ENCODE measurements at regions not wholly inside any gene's neighbourhood (a gene's known extent, or its start where the extent isn't known, plus 50 kb on each side); places are given as distances from the start of the nearest gene placed in this dataset.
A peak's percentile ranks its signal among the peaks of the same experiment; 100 is the strongest.

- no peaks in the 10 kb centered on the region for H3K36me3 ChIP-seq (ENCODE audit: insufficient read depth, low read length, poor library complexity, severe bottlenecking)
- no peak for TF ChIP-seq CTCF (conservative IDR thresholded peaks at IDR 0.05; ENCODE audit: low read depth, low read length)
- no peak for TF ChIP-seq EZH2 (IDR thresholded peaks at IDR 0.05; ENCODE audit: borderline replicate concordance, low read depth, low read length, poor library complexity, severe bottlenecking)
- H3K27ac ChIP-seq (ENCODE audit: low read depth, low read length, poor library complexity, severe bottlenecking) = no peak overlapping the region
- DNase-seq (ENCODE audit: low spot score) = no peak
- POLR2A ChIA-PET (ENCODE audit: low non-redundant PET) = no interaction called here
- intact Hi-C loops (cut with micrococcal nuclease; ENCODE audit: unreplicated experiment) = no loop called here
- CTCF ChIA-PET = no interaction called here
- no TSS peak for BruUV-seq (replicated peaks)
- H3K9me3 ChIP-seq (ENCODE audit: low read depth, low read length, poor library complexity, severe bottlenecking) = no peaks in the 10 kb centered on the region
- H3K4me3 ChIP-seq (ENCODE audit: low read depth, low read length, poor library complexity, severe bottlenecking) = no peak overlapping the region
- H3K4me1 ChIP-seq (ENCODE audit: insufficient read depth, low read length, poor library complexity, severe bottlenecking) = no peaks in the 10 kb centered on the region
- no peaks in the 10 kb centered on the region for H3K27me3 ChIP-seq (replicated peaks; ENCODE audit: insufficient read depth, low read depth, low read length, poor library complexity)
These were observed 371.5 kb upstream of the SETBP1 start for GRCh38 chr18:44309185-44309584.

- CTCF ChIA-PET = no interaction called here
- Histone ChIP-seq H3K27ac (ENCODE audit: low read depth, low read length, poor library complexity, severe bottlenecking) (no peak overlapping the region), H3K4me1 (ENCODE audit: insufficient read depth, low read length, poor library complexity, severe bottlenecking) (no peaks in the 10 kb centered on the region), H3K36me3 (ENCODE audit: insufficient read depth, low read length, poor library complexity, severe bottlenecking) (no peaks in the 10 kb centered on the region), H3K27me3 (replicated peaks; ENCODE audit: insufficient read depth, low read depth, low read length, poor library complexity) (no peaks in the 10 kb centered on the region), H3K9me3 (ENCODE audit: low read depth, low read length, poor library complexity, severe bottlenecking) (no peaks in the 10 kb centered on the region), H3K4me3 (ENCODE audit: low read depth, low read length, poor library complexity, severe bottlenecking) (no peak overlapping the region)
- POLR2A ChIA-PET (ENCODE audit: low non-redundant PET) = no interaction called here
- DNase-seq (ENCODE audit: low spot score) = no peak
- intact Hi-C loops (cut with micrococcal nuclease; ENCODE audit: unreplicated experiment) = loop anchor here (10.0 kb wide), 1 partner anchor 186 kb away; no protein-coding TSS in a partner anchor
- BruUV-seq (replicated peaks) = no TSS peak
- TF ChIP-seq CTCF (conservative IDR thresholded peaks at IDR 0.05; ENCODE audit: low read depth, low read length) (0 out of 2 replicates have a peak, but pooled peaks have one; percentile 21), EZH2 (IDR thresholded peaks at IDR 0.05; ENCODE audit: borderline replicate concordance, low read depth, low read length, poor library complexity, severe bottlenecking) (no peak)
These were observed 359.8 kb upstream of the SETBP1 start for GRCh38 chr18:44320619-44321460.

GRCh38 chr18:44321868-44322590 is 358.7 kb upstream of the SETBP1 start:
- ChIA-PET POLR2A (ENCODE audit: low non-redundant PET) (no interaction called here), CTCF (no interaction called here)
- Histone ChIP-seq H3K4me3 (ENCODE audit: low read depth, low read length, poor library complexity, severe bottlenecking) (no peak overlapping the region), H3K9me3 (ENCODE audit: low read depth, low read length, poor library complexity, severe bottlenecking) (no peaks in the 10 kb centered on the region), H3K4me1 (ENCODE audit: insufficient read depth, low read length, poor library complexity, severe bottlenecking) (no peaks in the 10 kb centered on the region), H3K27me3 (replicated peaks; ENCODE audit: insufficient read depth, low read depth, low read length, poor library complexity) (no peaks in the 10 kb centered on the region), H3K36me3 (ENCODE audit: insufficient read depth, low read length, poor library complexity, severe bottlenecking) (no peaks in the 10 kb centered on the region), H3K27ac (ENCODE audit: low read depth, low read length, poor library complexity, severe bottlenecking) (no peak overlapping the region)
- no peak for DNase-seq (ENCODE audit: low spot score)
- BruUV-seq (replicated peaks) = no TSS peak
- intact Hi-C loops (cut with micrococcal nuclease; ENCODE audit: unreplicated experiment) = loop anchor here (10.0 kb wide), 1 partner anchor 187 kb away; no protein-coding TSS in a partner anchor
- TF ChIP-seq EZH2 (IDR thresholded peaks at IDR 0.05; ENCODE audit: borderline replicate concordance, low read depth, low read length, poor library complexity, severe bottlenecking) (no peak), CTCF (conservative IDR thresholded peaks at IDR 0.05; ENCODE audit: low read depth, low read length) (no peak)

Measured in A673 (cell line).